ENCODE measurements at regions not wholly inside any gene's neighbourhood (a gene's known extent, or its start where the extent isn't known, plus 50 kb on each side); places are given as distances from the start of the nearest gene placed in this dataset.

GRCh38 chr16:7914748-7915147 lies 582.1 kb downstream of the RBFOX1 start:
- DNase-seq (ENCODE audit: low spot score): no peak
- no peak overlapping the region for H3K27ac Mint-ChIP-seq (ENCODE audit: unreplicated experiment)
- no peaks in the 10 kb centered on the region for H3K36me3 Mint-ChIP-seq (ENCODE audit: low read depth, unreplicated experiment)
- H3K27me3 Mint-ChIP-seq (ENCODE audit: unreplicated experiment): peaks cover 2% of the 10 kb centered on the region
- no peak for TF ChIP-seq CTCF (IDR thresholded peaks at IDR 0.05; ENCODE audit: unreplicated experiment)
- no peaks in the 10 kb centered on the region for H3K4me1 Mint-ChIP-seq (ENCODE audit: unreplicated experiment)
- H3K9me3 Mint-ChIP-seq (ENCODE audit: unreplicated experiment): peaks cover 7% of the 10 kb centered on the region
- no peak overlapping the region for H3K4me3 Mint-ChIP-seq (ENCODE audit: unreplicated experiment)

- Mint-ChIP-seq H3K4me1 (ENCODE audit: unreplicated experiment) (no peaks in the 10 kb centered on the region), H3K36me3 (ENCODE audit: low read depth, unreplicated experiment) (no peaks in the 10 kb centered on the region), H3K27me3 (ENCODE audit: unreplicated experiment) (peaks cover 2% of the 10 kb centered on the region), H3K27ac (ENCODE audit: unreplicated experiment) (no peak overlapping the region), H3K4me3 (ENCODE audit: unreplicated experiment) (no peak overlapping the region), H3K9me3 (ENCODE audit: unreplicated experiment) (peaks cover 7% of the 10 kb centered on the region)
- TF ChIP-seq CTCF (IDR thresholded peaks at IDR 0.05; ENCODE audit: unreplicated experiment): no peak
- no peak for DNase-seq (ENCODE audit: low spot score)
Observed at GRCh38 chr16:7912132-7912531, 579.5 kb downstream of the RBFOX1 start.

- Mint-ChIP-seq H3K27me3 (ENCODE audit: unreplicated experiment) (peaks cover 2% of the 10 kb centered on the region), H3K9me3 (ENCODE audit: unreplicated experiment) (no peaks in the 10 kb centered on the region), H3K4me3 (ENCODE audit: unreplicated experiment) (no peak overlapping the region), H3K4me1 (ENCODE audit: unreplicated experiment) (no peaks in the 10 kb centered on the region), H3K36me3 (ENCODE audit: low read depth, unreplicated experiment) (no peaks in the 10 kb centered on the region), H3K27ac (ENCODE audit: unreplicated experiment) (no peak overlapping the region)
- no peak for DNase-seq (ENCODE audit: low spot score)
- TF ChIP-seq CTCF (IDR thresholded peaks at IDR 0.05; ENCODE audit: unreplicated experiment): no peak
Observed at GRCh38 chr16:7910116-7910515, 577.5 kb downstream of the RBFOX1 start.

- H3K27me3 Mint-ChIP-seq (ENCODE audit: unreplicated experiment): no peaks in the 10 kb centered on the region
- H3K27ac Mint-ChIP-seq (ENCODE audit: unreplicated experiment): no peak overlapping the region
- no peaks in the 10 kb centered on the region for H3K36me3 Mint-ChIP-seq (ENCODE audit: low read depth, unreplicated experiment)
- no peaks in the 10 kb centered on the region for H3K9me3 Mint-ChIP-seq (ENCODE audit: unreplicated experiment)
- no peak overlapping the region for H3K4me3 Mint-ChIP-seq (ENCODE audit: unreplicated experiment)
- no peak for DNase-seq (ENCODE audit: low spot score)
- no peaks in the 10 kb centered on the region for H3K4me1 Mint-ChIP-seq (ENCODE audit: unreplicated experiment)
- no peak for TF ChIP-seq CTCF (IDR thresholded peaks at IDR 0.05; ENCODE audit: unreplicated experiment)
Observed at GRCh38 chr16:7888411-7888810, 555.8 kb downstream of the RBFOX1 start.

- DNase-seq (ENCODE audit: low spot score): no peak
- Mint-ChIP-seq H3K36me3 (ENCODE audit: low read depth, unreplicated experiment) (no peaks in the 10 kb centered on the region), H3K4me1 (ENCODE audit: unreplicated experiment) (no peaks in the 10 kb centered on the region), H3K27ac (ENCODE audit: unreplicated experiment) (no peak overlapping the region), H3K9me3 (ENCODE audit: unreplicated experiment) (no peaks in the 10 kb centered on the region), H3K4me3 (ENCODE audit: unreplicated experiment) (no peak overlapping the region), H3K27me3 (ENCODE audit: unreplicated experiment) (no peaks in the 10 kb centered on the region)
- TF ChIP-seq CTCF (IDR thresholded peaks at IDR 0.05; ENCODE audit: unreplicated experiment): no peak
Observed at GRCh38 chr16:7887316-7887715, 554.7 kb downstream of the RBFOX1 start.

Data from endothelial cell (in vitro differentiated cells).